Effector memory CD4-positive, alpha-beta T cell (primary cell): ENCODE measurements at regions not wholly inside any gene's neighbourhood (a gene's known extent, or its start where the extent isn't known, plus 50 kb on each side); places are given as distances from the start of the nearest gene placed in this dataset.

Source experiments
- DNase-seq, 3 donors: peaks; one replicate each; pipeline ENCODE4 v3.0.0-alpha.2; 2020
- H3K27ac ChIP-seq: 2 replicates; pipeline ENCODE4 v1.7.0; 2013; ENCODE audit warnings: mild to moderate bottlenecking, low read length, moderate library complexity; ENCODE audit not compliant: insufficient read depth, poor library complexity, severe bottlenecking
- H3K27me3 ChIP-seq: replicated peaks from 2 replicates; pipeline ENCODE4 v1.7.0; 2013; ENCODE audit warnings: mild to moderate bottlenecking, low read length; ENCODE audit not compliant: insufficient read depth, control insufficient read depth, poor library complexity, severe bottlenecking
- H3K36me3 ChIP-seq: 2 replicates; pipeline ENCODE4 v1.7.0; 2013; ENCODE audit warnings: mild to moderate bottlenecking, low read length, moderate library complexity; ENCODE audit not compliant: control insufficient read depth, insufficient read depth
- H3K4me1 ChIP-seq: 2 replicates; pipeline ENCODE4 v1.7.0; 2013; ENCODE audit warnings: low read length, mild to moderate bottlenecking; ENCODE audit not compliant: control insufficient read depth, insufficient read depth, poor library complexity, severe bottlenecking
- H3K4me3 ChIP-seq: 2 replicates; pipeline ENCODE4 v1.7.0; 2013; ENCODE audit warnings: low read length, low read depth, mild to moderate bottlenecking; ENCODE audit not compliant: insufficient read depth, poor library complexity, severe bottlenecking
- H3K9me3 ChIP-seq: 2 replicates; pipeline ENCODE4 v1.7.0; 2013; ENCODE audit warnings: mild to moderate bottlenecking, low read length, moderate library complexity; ENCODE audit not compliant: control insufficient read depth

- no peaks in the 10 kb centered on the region for H3K27me3 ChIP-seq
- no peak overlapping the region for H3K4me3 ChIP-seq
- H3K36me3 ChIP-seq = no peaks in the 10 kb centered on the region
- no peaks in the 10 kb centered on the region for H3K4me1 ChIP-seq
- H3K9me3 ChIP-seq = no peaks in the 10 kb centered on the region
- no peak overlapping the region for H3K27ac ChIP-seq
- DNase-seq = no peak
Observed at GRCh38 chrY:15805985-15806384, 1281.7 kb downstream of the NLGN4Y start.

- H3K9me3 ChIP-seq = no peaks in the 10 kb centered on the region
- no peak overlapping the region for H3K27ac ChIP-seq
- H3K4me1 ChIP-seq = no peaks in the 10 kb centered on the region
- no peaks in the 10 kb centered on the region for H3K36me3 ChIP-seq
- no peaks in the 10 kb centered on the region for H3K27me3 ChIP-seq
- no peak for DNase-seq
- no peak overlapping the region for H3K4me3 ChIP-seq
Observed at GRCh38 chrY:15814241-15814640, 1289.9 kb downstream of the NLGN4Y start.
